ENCODE measurements at regions not wholly inside any gene's neighbourhood (a gene's known extent, or its start where the extent isn't known, plus 50 kb on each side); places are given as distances from the start of the nearest gene placed in this dataset.

GRCh38 chr6:140677781-140678528 lies 1303.5 kb upstream of the CITED2 start:
- H3K4me3 ChIP-seq (ENCODE audit: low read length): no peak overlapping the region
- no peak for TF ChIP-seq CTCF (IDR thresholded peaks at IDR 0.05; ENCODE audit: insufficient read depth, low read depth, low read length, missing control alignments)
- DNase-seq (ENCODE audit: low read depth): no peak

GRCh38 chr6:140671926-140672325 lies 1297.5 kb upstream of the CITED2 start:
- DNase-seq (ENCODE audit: low read depth): peak; percentile 73
- H3K4me3 ChIP-seq (ENCODE audit: low read length): no peak overlapping the region
- TF ChIP-seq CTCF (IDR thresholded peaks at IDR 0.05; ENCODE audit: insufficient read depth, low read depth, low read length, missing control alignments): peak; percentile 41

GRCh38 chr6:140670021-140670420 lies 1295.6 kb upstream of the CITED2 start:
- peak; percentile 47 for DNase-seq (ENCODE audit: low read depth)
- H3K4me3 ChIP-seq (ENCODE audit: low read length): no peak overlapping the region
- TF ChIP-seq CTCF (IDR thresholded peaks at IDR 0.05; ENCODE audit: insufficient read depth, low read depth, low read length, missing control alignments): no peak

- no peak for TF ChIP-seq CTCF (IDR thresholded peaks at IDR 0.05; ENCODE audit: insufficient read depth, low read depth, low read length, missing control alignments)
- no peak for DNase-seq (ENCODE audit: low read depth)
- no peak overlapping the region for H3K4me3 ChIP-seq (ENCODE audit: low read length)
Measured at GRCh38 chr6:140669321-140669720, 1294.9 kb upstream of the CITED2 start.

GRCh38 chr6:140663772-140664171 lies 1289.3 kb upstream of the CITED2 start:
- no peak overlapping the region for H3K4me3 ChIP-seq (ENCODE audit: low read length)
- no peak for TF ChIP-seq CTCF (IDR thresholded peaks at IDR 0.05; ENCODE audit: insufficient read depth, low read depth, low read length, missing control alignments)
- no peak for DNase-seq (ENCODE audit: low read depth)

- no peak for DNase-seq (ENCODE audit: low read depth)
- H3K4me3 ChIP-seq (ENCODE audit: low read length): no peak overlapping the region
- TF ChIP-seq CTCF (IDR thresholded peaks at IDR 0.05; ENCODE audit: insufficient read depth, low read depth, low read length, missing control alignments): no peak
Measured at GRCh38 chr6:140663094-140663493, 1288.6 kb upstream of the CITED2 start.

GRCh38 chr6:140661691-140662090 lies 1287.2 kb upstream of the CITED2 start:
- no peak for DNase-seq (ENCODE audit: low read depth)
- no peak for TF ChIP-seq CTCF (IDR thresholded peaks at IDR 0.05; ENCODE audit: insufficient read depth, low read depth, low read length, missing control alignments)

More at GRCh38 chr6:140661691-140662090, 1287.2 kb upstream of the CITED2 start:
- H3K4me3 ChIP-seq (ENCODE audit: low read length): no peak overlapping the region

Measured in epithelial cell of esophagus (primary cell).